ENCODE measurements at regions not wholly inside any gene's neighbourhood (a gene's known extent, or its start where the extent isn't known, plus 50 kb on each side); places are given as distances from the start of the nearest gene placed in this dataset.

DNA sequence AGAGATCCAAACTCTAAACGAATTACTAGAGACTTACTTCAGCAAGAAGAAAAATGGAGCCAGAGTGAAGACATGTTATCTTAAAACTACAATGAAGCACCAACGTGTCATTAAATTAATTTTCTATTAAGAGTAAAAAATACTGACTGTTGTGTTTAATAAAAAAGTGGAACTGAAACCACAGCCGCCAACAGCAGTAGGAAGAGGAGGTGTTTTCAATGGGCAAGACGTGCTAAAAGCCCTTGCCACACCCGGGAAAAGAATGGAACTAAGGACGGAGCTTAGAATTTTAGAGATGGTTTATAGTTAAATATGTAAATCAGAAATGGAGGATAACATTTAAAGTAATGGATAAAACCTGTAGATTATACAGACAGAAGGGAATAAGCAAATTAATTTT is 608.7 kb downstream of the TFAP2A start:
- Histone ChIP-seq H3K27ac (ENCODE audit: low read depth, low read length) (no peak overlapping the region), H2AFZ (ENCODE audit: low read depth, low read length, poor library complexity, severe bottlenecking) (no peak overlapping the region), H3K9ac (ENCODE audit: low read length) (no peak overlapping the region), H3K9me3 (ENCODE audit: control insufficient read depth in 1 of 2, insufficient read depth in 1 of 2, low read depth in 1 of 2, low read length in 2 of 2) (no peaks in the 10 kb centered on the region), H3K36me3 (ENCODE audit: control insufficient read depth in 1 of 2, insufficient read depth in 2 of 2, low read length in 2 of 2) (no peaks in the 10 kb centered on the region), H3K4me1 (ENCODE audit: control insufficient read depth in 1 of 2, insufficient read depth in 2 of 2, low read length in 2 of 2) (no peaks in the 10 kb centered on the region), H3K27me3 (ENCODE audit: insufficient read depth, low read length) (no peaks in the 10 kb centered on the region), H3K4me2 (ENCODE audit: low read length) (no peak overlapping the region), H3K9me2 (ENCODE audit: insufficient read depth) (no peaks in the 10 kb centered on the region; the same call in 1 of the 2 replicates), H3K4me3 (replicated peaks in 1 of 2; ENCODE audit: low read depth in 1 of 2, low read length in 2 of 2) (no peak overlapping the region), H4K20me1 (ENCODE audit: insufficient read depth) (no peaks in the 10 kb centered on the region), H3K79me2 (ENCODE audit: insufficient read depth, low read length) (no peaks in the 10 kb centered on the region)
- no TSS peak for BruUV-seq (replicated peaks)
- TF ChIP-seq CBX3 (IDR thresholded peaks at IDR 0.05; ENCODE audit: low read depth) (no peak), POLR2AphosphoS5 (IDR thresholded peaks at IDR 0.05; ENCODE audit: low read depth, low read length) (no peak), EZH2 (IDR thresholded peaks at IDR 0.05) (no peak), RAD21 (IDR thresholded peaks at IDR 0.05; ENCODE audit: low read depth) (no peak), EGR1 (IDR thresholded peaks at IDR 0.05; ENCODE audit: low read depth) (no peak), SP1 (IDR thresholded peaks at IDR 0.05; ENCODE audit: low read depth) (no peak), ZNF274 (IDR thresholded peaks at IDR 0.05; ENCODE audit: low read depth, low read length) (no peak), TCF7L2 (IDR thresholded peaks at IDR 0.05; ENCODE audit: borderline replicate concordance, extremely low read depth, insufficient read depth, insufficient read length) (no peak), YY1 (IDR thresholded peaks at IDR 0.05; ENCODE audit: extremely low read depth, insufficient replicate concordance, low read depth, low read length) (no peak)
- TF ChIP-seq, protein P1, sequence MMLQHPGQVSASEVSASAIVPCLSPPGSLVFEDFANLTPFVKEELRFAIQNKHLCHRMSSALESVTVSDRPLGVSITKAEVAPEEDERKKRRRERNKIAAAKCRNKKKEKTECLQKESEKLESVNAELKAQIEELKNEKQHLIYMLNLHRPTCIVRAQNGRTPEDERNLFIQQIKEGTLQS (IDR thresholded peaks at IDR 0.05): no peak
- no peak for DNase-seq (ENCODE audit: low read depth, low spot score)
- CTCF ChIA-PET: no interaction called here
- POLR2A ChIA-PET: no interaction called here
- ATAC-seq: no peak
- intact Hi-C loops (cut with micrococcal nuclease): no loop called here
- RAD21 ChIA-PET (ENCODE audit: low non-redundant PET in 1 of 2, low total read pairs in 2 of 2, uncharacterized antibody in 2 of 2, unreplicated experiment in 2 of 2): no interaction called here

DNA sequence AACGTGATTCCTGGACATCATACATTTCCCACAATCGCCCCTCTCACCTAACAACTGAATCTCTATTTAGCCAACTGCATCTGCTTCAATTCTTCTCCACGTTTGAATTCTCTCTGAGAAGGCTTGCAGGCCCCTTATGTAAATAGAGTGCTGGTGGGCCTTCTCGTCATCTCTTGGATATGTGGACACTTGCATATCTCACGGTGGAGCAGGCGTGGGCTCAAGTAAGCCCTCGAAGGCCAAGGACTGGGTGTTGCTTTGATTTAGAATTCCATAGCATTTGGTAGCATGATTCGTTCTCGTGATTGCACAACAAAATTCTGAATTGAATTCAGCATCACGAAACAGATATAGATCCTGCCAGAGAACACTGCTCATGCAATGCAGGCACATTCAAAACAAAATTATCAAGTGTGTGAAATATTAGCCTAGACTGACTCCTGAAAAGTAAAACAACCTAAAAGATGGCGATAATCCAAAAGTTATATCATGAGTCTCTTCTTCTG is 613.6 kb downstream of the TFAP2A start:
- H2AFZ ChIP-seq (ENCODE audit: low read depth, low read length, poor library complexity, severe bottlenecking): no peak overlapping the region
- no peaks in the 10 kb centered on the region; the same call in 1 of the 2 replicates for H3K9me2 ChIP-seq (ENCODE audit: insufficient read depth)
- H4K20me1 ChIP-seq (ENCODE audit: insufficient read depth): no peaks in the 10 kb centered on the region
- intact Hi-C loops (cut with micrococcal nuclease): no loop called here
- H3K9ac ChIP-seq (ENCODE audit: low read length): no peak overlapping the region
- no peaks in the 10 kb centered on the region for H3K36me3 ChIP-seq (ENCODE audit: control insufficient read depth in 1 of 2, insufficient read depth in 2 of 2, low read length in 2 of 2)
- H3K4me3 ChIP-seq (replicated peaks in 1 of 2; ENCODE audit: low read depth in 1 of 2, low read length in 2 of 2): no peak overlapping the region
- no peaks in the 10 kb centered on the region for H3K9me3 ChIP-seq (ENCODE audit: control insufficient read depth in 1 of 2, insufficient read depth in 1 of 2, low read depth in 1 of 2, low read length in 2 of 2)
- ChIA-PET RAD21 (ENCODE audit: low non-redundant PET in 1 of 2, low total read pairs in 2 of 2, uncharacterized antibody in 2 of 2, unreplicated experiment in 2 of 2) (no interaction called here), CTCF (no interaction called here), POLR2A (no interaction called here)
- H3K27me3 ChIP-seq (ENCODE audit: insufficient read depth, low read length): no peaks in the 10 kb centered on the region
- no peak overlapping the region for H3K4me2 ChIP-seq (ENCODE audit: low read length)
- no TSS peak for BruUV-seq (replicated peaks)
- no peaks in the 10 kb centered on the region for H3K4me1 ChIP-seq (ENCODE audit: control insufficient read depth in 1 of 2, insufficient read depth in 2 of 2, low read length in 2 of 2)
- H3K27ac ChIP-seq (ENCODE audit: low read depth, low read length): no peak overlapping the region
- ATAC-seq: no peak
- no peaks in the 10 kb centered on the region for H3K79me2 ChIP-seq (ENCODE audit: insufficient read depth, low read length)
- no peak for DNase-seq (ENCODE audit: low read depth, low spot score)
- no peak for TF ChIP-seq SIN3A (IDR thresholded peaks at IDR 0.05; ENCODE audit: low read depth)
- no peak for TF ChIP-seq FOSL1 (IDR thresholded peaks at IDR 0.05; ENCODE audit: low read depth)
- no peak for TF ChIP-seq POLR2A (IDR thresholded peaks at IDR 0.05; ENCODE audit: borderline replicate concordance, extremely low read depth, insufficient read depth, insufficient read length)
- no peak for TF ChIP-seq RAD21 (IDR thresholded peaks at IDR 0.05; ENCODE audit: low read depth)
- TF ChIP-seq CBX3 (IDR thresholded peaks at IDR 0.05; ENCODE audit: low read depth): no peak
- TF ChIP-seq CEBPB (IDR thresholded peaks at IDR 0.05; ENCODE audit: low read depth): no peak
- TF ChIP-seq, protein P2, sequence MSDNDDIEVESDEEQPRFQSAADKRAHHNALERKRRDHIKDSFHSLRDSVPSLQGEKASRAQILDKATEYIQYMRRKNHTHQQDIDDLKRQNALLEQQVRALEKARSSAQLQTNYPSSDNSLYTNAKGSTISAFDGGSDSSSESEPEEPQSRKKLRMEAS (IDR thresholded peaks at IDR 0.05): no peak
- no peak for TF ChIP-seq SRF (IDR thresholded peaks at IDR 0.05; ENCODE audit: low read depth)
- TF ChIP-seq YY1 (IDR thresholded peaks at IDR 0.05; ENCODE audit: extremely low read depth, insufficient replicate concordance, low read depth, low read length): no peak
- no peak for TF ChIP-seq TCF7L2 (IDR thresholded peaks at IDR 0.05; ENCODE audit: borderline replicate concordance, extremely low read depth, insufficient read depth, insufficient read length)
- TF ChIP-seq EZH2phosphoT487 (IDR thresholded peaks at IDR 0.05; ENCODE audit: borderline replicate concordance): no peak
- no peak for TF ChIP-seq POLR2AphosphoS5 (IDR thresholded peaks at IDR 0.05; ENCODE audit: low read depth, low read length)
- TF ChIP-seq EGR1 (IDR thresholded peaks at IDR 0.05; ENCODE audit: low read depth): no peak
- TF ChIP-seq JUND (IDR thresholded peaks at IDR 0.05): no peak
- no peak for TF ChIP-seq EZH2 (IDR thresholded peaks at IDR 0.05)
- TF ChIP-seq ZNF274 (IDR thresholded peaks at IDR 0.05; ENCODE audit: low read depth, low read length): no peak
- TF ChIP-seq, protein P3, sequence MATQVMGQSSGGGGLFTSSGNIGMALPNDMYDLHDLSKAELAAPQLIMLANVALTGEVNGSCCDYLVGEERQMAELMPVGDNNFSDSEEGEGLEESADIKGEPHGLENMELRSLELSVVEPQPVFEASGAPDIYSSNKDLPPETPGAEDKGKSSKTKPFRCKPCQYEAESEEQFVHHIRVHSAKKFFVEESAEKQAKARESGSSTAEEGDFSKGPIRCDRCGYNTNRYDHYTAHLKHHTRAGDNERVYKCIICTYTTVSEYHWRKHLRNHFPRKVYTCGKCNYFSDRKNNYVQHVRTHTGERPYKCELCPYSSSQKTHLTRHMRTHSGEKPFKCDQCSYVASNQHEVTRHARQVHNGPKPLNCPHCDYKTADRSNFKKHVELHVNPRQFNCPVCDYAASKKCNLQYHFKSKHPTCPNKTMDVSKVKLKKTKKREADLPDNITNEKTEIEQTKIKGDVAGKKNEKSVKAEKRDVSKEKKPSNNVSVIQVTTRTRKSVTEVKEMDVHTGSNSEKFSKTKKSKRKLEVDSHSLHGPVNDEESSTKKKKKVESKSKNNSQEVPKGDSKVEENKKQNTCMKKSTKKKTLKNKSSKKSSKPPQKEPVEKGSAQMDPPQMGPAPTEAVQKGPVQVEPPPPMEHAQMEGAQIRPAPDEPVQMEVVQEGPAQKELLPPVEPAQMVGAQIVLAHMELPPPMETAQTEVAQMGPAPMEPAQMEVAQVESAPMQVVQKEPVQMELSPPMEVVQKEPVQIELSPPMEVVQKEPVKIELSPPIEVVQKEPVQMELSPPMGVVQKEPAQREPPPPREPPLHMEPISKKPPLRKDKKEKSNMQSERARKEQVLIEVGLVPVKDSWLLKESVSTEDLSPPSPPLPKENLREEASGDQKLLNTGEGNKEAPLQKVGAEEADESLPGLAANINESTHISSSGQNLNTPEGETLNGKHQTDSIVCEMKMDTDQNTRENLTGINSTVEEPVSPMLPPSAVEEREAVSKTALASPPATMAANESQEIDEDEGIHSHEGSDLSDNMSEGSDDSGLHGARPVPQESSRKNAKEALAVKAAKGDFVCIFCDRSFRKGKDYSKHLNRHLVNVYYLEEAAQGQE (IDR thresholded peaks at IDR 0.05; ENCODE audit: low read depth): no peak
